Lower leg skin (tissue), 3 donors: ENCODE measurements at regions not wholly inside any gene's neighbourhood (a gene's known extent, or its start where the extent isn't known, plus 50 kb on each side); places are given as distances from the start of the nearest gene placed in this dataset.

ENCODE experiments used
- POLR2A ChIP-seq, 2 donors: fragments of 450-650 bp; IDR thresholded peaks; one replicate each; pipeline ENCODE4 v1.6.1; 2016 to 2017; ENCODE audit warnings: antibody characterized with exemption in 2 of 2, mild to moderate bottlenecking in 1 of 2, moderate library complexity in 1 of 2
- TF ChIP-seq, protein P1 (sequence below), 3 donors: fragments of 450-650 bp; IDR thresholded peaks; one replicate each; pipeline ENCODE4 v1.5.1; 2016; ENCODE audit warnings: antibody characterized with exemption in 3 of 3, mild to moderate bottlenecking in 3 of 3, moderate library complexity in 2 of 3

GRCh38 chr11:82533628-82534327, 199.9 kb downstream of the FAM181B start:
- TF ChIP-seq, protein P1, sequence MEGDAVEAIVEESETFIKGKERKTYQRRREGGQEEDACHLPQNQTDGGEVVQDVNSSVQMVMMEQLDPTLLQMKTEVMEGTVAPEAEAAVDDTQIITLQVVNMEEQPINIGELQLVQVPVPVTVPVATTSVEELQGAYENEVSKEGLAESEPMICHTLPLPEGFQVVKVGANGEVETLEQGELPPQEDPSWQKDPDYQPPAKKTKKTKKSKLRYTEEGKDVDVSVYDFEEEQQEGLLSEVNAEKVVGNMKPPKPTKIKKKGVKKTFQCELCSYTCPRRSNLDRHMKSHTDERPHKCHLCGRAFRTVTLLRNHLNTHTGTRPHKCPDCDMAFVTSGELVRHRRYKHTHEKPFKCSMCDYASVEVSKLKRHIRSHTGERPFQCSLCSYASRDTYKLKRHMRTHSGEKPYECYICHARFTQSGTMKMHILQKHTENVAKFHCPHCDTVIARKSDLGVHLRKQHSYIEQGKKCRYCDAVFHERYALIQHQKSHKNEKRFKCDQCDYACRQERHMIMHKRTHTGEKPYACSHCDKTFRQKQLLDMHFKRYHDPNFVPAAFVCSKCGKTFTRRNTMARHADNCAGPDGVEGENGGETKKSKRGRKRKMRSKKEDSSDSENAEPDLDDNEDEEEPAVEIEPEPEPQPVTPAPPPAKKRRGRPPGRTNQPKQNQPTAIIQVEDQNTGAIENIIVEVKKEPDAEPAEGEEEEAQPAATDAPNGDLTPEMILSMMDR (IDR thresholded peaks at IDR 0.05), result no peak
- TF ChIP-seq POLR2A (IDR thresholded peaks at IDR 0.05), result no peak
